Heart right ventricle (tissue), 16 donors: ENCODE measurements at regions not wholly inside any gene's neighbourhood (a gene's known extent, or its start where the extent isn't known, plus 50 kb on each side); places are given as distances from the start of the nearest gene placed in this dataset.
"Not testable (repeated sequence)": the region's sequence is repeated elsewhere in the genome, so short reads cannot be mapped to it uniquely, and the experiment has no call there.

Experiments
- ATAC-seq, 8 donors: fragments of 200-7000 bp; cut with Tn5 transposase; one replicate each; pipeline ENCODE4 v1.9.1; 2020; ENCODE audit warnings: mild to moderate bottlenecking in 8 of 8, moderate library complexity in 8 of 8, moderate number of reproducible peaks in 1 of 8
- DNase-seq, 2 donors: peaks; one replicate each; pipeline ENCODE4 v3.0.0-alpha.2; 2020
- H3K27ac ChIP-seq, 10 donors: fragments of 200-600 bp; sonication (generic) in 2 of 10; one replicate each; pipeline versions ENCODE4 v1.5.0 to v1.8.0; 2020 to 2022; ENCODE audit warnings: mild to moderate bottlenecking in 3 of 10
- H3K27me3 ChIP-seq, 7 donors: fragments of 200-600 bp; one replicate each; pipeline ENCODE4 v1.8.0; 2021 to 2022; ENCODE audit warnings: mild to moderate bottlenecking in 2 of 7
- H3K36me3 ChIP-seq, 9 donors: fragments of 200-600 bp; sonication (generic) in 1 of 9; one replicate each; pipeline versions ENCODE4 v1.5.0 to v1.8.0; 2020 to 2022; ENCODE audit warnings: mild to moderate bottlenecking in 2 of 9
- H3K4me1 ChIP-seq, 9 donors: fragments of 200-600 bp; sonication (generic) in 1 of 9; one replicate each; pipeline versions ENCODE4 v1.5.0 to v1.8.0; 2020 to 2022; ENCODE audit warnings: mild to moderate bottlenecking in 4 of 9
- H3K4me3 ChIP-seq, 10 donors: fragments of 200-600 bp; sonication (generic) in 2 of 10; one replicate each; pipeline versions ENCODE4 v1.5.0 to v1.8.0; 2020 to 2022; ENCODE audit warnings: mild to moderate bottlenecking in 7 of 10, moderate library complexity in 2 of 10
- H3K9me3 ChIP-seq, 11 donors: fragments of 200-600 bp in 10 of 11; sonication (generic) in 2 of 11; one replicate each; pipeline versions ENCODE4 v1.5.0 to v1.8.0; 2013 to 2022; ENCODE audit warnings: mild to moderate bottlenecking in 2 of 11, control low read depth in 1 of 11, moderate library complexity in 1 of 11
- CTCF ChIP-seq, 9 donors: fragments of 200-600 bp; sonication (generic) in 2 of 9; IDR thresholded peaks; one replicate each; pipeline versions ENCODE4 v1.5.0 to v1.8.0; 2021 to 2022; ENCODE audit warnings: antibody characterized with exemption in 9 of 9, mild to moderate bottlenecking in 5 of 9, moderate library complexity in 1 of 9
- whole genome bisulfite sequencing, 2 donors: extraction: QIAGEN DNeasy Blood & Tissue Kit; methylation state at CpG; one replicate each; pipeline ENCODE4 v1.1.7; 2013; ENCODE audit warnings: inconsistent platforms in 1 of 2; 5-methylcytosine and 5-hydroxymethylcytosine counted together
- intact Hi-C, 10 donors: fragments of 100-400 bp; cut with DNase I; formaldehyde crosslinking; loops; one replicate each; pipeline versions ENCODE4 v1.11.1 to v1.14.2; 2022
- donor health status: Arrhythmogenic right ventricular cardiomyopathy.
- donor health status: ischemic (EF 13 %, LVEDD 7.1; RV severe dilation, severe dysfunction).
- donor health status: healthy with polysubstance abuse.
- donor health status: DM: no; HTN: yes; CAD: no.
- donor health status: DM: no; HTN: no; CAD: no.
- donor health status: ischemic (EF 25% LVEDD 6.9; RV normal size, moderate dysfunction).
- donor health status: ischemic (EF 25% LVEDD 5.7; RV mildly dilated, moderate dysfunction).
- donor health status: healthy.
- donor health status: DM: yes; HTN: yes; CAD: no.
- donor health status: Ischemic cardiomyopathy.
- donor health status: ischemic (EF 35%, LVEDD 5.7; RV mildly dilated, moderate dysfunction).
- donor health status: nonischemic (EF 11% LVEDD 7.7; RV severe dilation, severe dysfunction).
- donor health status: DM: yes; HTN: yes; CAD: no.
- donor health status: PGD.
- donor health status: ischemic (EF 29% LVEDD 5.4; RV normal size, mild dysfunction).
- donor health status: nonischemic (EF 23%, LVEDD 6.1; RV moderate dilation, normal function).

GRCh38 chr1:196148367-196148970 is 459.8 kb downstream of the KCNT2 start:
- Histone ChIP-seq H3K9me3 (no peaks in the 10 kb centered on the region), H3K4me3 (no peak overlapping the region), H3K27me3 (no peaks in the 10 kb centered on the region), H3K4me1 (peaks cover 0 to 8% (median 0%) of the 10 kb centered on the region in 9 donors), H3K27ac (no peak overlapping the region), H3K36me3 (no peaks in the 10 kb centered on the region)
- 37 to 41% methylated on average over 3 of the region's 3 CpGs for WGBS, 2 donors
- intact Hi-C loops = loop anchor here in 8 of 10 donors (2.0 to 10.0 kb wide), 8 partner anchors 156 to 516 kb away; partner anchors contain the start of gene CFH (in 1 of the 8)
- peak; percentile 37 to 75 (median 62) for TF ChIP-seq CTCF (IDR thresholded peaks at IDR 0.05)
- DNase-seq (no peak), ATAC-seq (no peak)

DNA sequence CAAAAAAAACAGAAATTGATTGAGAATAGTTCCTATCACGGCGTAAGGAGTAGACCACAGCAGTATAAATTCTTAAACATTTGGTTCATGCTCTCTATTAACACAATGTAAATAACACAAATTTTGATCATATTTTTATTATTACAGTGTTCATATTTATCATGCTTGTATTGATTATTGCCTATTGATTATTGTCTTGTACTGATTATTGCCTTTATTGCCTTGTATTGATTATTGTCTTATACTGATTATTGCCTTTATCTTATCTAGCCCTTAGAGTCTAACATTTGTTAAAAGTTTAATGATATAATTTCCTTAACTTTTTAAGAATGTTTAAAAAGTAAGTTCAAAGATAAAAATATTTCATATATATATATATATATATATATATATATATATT is 460.7 kb downstream of the KCNT2 start:
- Histone ChIP-seq H3K27ac (no peak overlapping the region), H3K4me3 (no peak overlapping the region), H3K27me3 (no peaks in the 10 kb centered on the region), H3K9me3 (no peaks in the 10 kb centered on the region), H3K4me1 (peaks cover 0 to 8% (median 0%) of the 10 kb centered on the region in 9 donors), H3K36me3 (no peaks in the 10 kb centered on the region)
- ATAC-seq = no peak
- intact Hi-C loops = loop anchor here in 7 of 10 donors (5.0 to 10.0 kb wide), 7 partner anchors 157 to 517 kb away; partner anchors contain the start of gene CFH (in 1 of the 7)
- no peak for DNase-seq
- no peak for TF ChIP-seq CTCF (IDR thresholded peaks at IDR 0.05)
- WGBS, 2 donors = 95 to 97% methylated on average over 2 of the region's 2 CpGs

- intact Hi-C loops = loop anchor here in 7 of 10 donors (5.0 to 10.0 kb wide), 7 partner anchors 160 to 520 kb away; partner anchors contain the start of gene CFH (in 1 of the 7)
Measured at GRCh38 chr1:196145151-196145550, 463.1 kb downstream of the KCNT2 start.

DNA sequence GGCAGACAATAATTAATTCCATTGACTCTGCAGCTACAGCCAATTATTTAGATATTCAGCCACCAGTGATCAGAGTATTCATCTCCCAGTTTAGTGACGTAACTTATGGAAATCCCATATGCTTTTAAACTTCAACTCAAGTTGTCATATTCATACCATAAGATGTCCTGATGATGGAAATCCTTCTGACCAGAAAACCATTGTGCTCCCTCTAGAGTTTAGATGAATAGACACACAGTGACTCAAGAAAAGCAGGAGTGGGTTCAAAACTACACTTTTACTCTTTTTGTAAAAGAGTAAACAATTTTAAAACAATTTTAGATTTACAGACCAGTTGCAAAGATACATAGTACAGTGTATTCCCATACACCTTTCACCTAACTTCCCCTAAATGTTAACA is 463.7 kb downstream of the KCNT2 start:
- Histone ChIP-seq H3K27ac (no peak overlapping the region), H3K27me3 (no peaks in the 10 kb centered on the region), H3K4me3 (no peak overlapping the region), H3K9me3 (no peaks in the 10 kb centered on the region), H3K4me1 (peaks cover 0 to 8% (median 0%) of the 10 kb centered on the region in 9 donors), H3K36me3 (no peaks in the 10 kb centered on the region)
- no peak for TF ChIP-seq CTCF (IDR thresholded peaks at IDR 0.05)
- no peak for ATAC-seq
- no peak for DNase-seq
- 78 to 84% methylated on average over 1 of the region's 1 CpG for WGBS, 2 donors
- intact Hi-C loops = loop anchor here in 4 of 10 donors (10.0 kb wide), 4 partner anchors 160 to 520 kb away; partner anchors contain the start of gene CFH (in 1 of the 4)

More at GRCh38 chr1:196145151-196145550, 463.1 kb downstream of the KCNT2 start:
- not testable (repeated sequence) for DNase-seq, H3K27me3 ChIP-seq, H3K36me3 ChIP-seq, ATAC-seq, H3K4me3 ChIP-seq, H3K9me3 ChIP-seq, H3K27ac ChIP-seq, H3K4me1 ChIP-seq
- WGBS, 2 donors = 96 to 98% methylated on average over 5 of the region's 5 CpGs
